ENCODE measurements at regions not wholly inside any gene's neighbourhood (a gene's known extent, or its start where the extent isn't known, plus 50 kb on each side); places are given as distances from the start of the nearest gene placed in this dataset.
"Not testable (repeated sequence)": the region's sequence is repeated elsewhere in the genome, so short reads cannot be mapped to it uniquely, and the experiment has no call there.

- DNase-seq = not testable (repeated sequence)
Measured at GRCh38 chr17:20387549-20387948, 79.8 kb downstream of the LGALS9B start.

DNA sequence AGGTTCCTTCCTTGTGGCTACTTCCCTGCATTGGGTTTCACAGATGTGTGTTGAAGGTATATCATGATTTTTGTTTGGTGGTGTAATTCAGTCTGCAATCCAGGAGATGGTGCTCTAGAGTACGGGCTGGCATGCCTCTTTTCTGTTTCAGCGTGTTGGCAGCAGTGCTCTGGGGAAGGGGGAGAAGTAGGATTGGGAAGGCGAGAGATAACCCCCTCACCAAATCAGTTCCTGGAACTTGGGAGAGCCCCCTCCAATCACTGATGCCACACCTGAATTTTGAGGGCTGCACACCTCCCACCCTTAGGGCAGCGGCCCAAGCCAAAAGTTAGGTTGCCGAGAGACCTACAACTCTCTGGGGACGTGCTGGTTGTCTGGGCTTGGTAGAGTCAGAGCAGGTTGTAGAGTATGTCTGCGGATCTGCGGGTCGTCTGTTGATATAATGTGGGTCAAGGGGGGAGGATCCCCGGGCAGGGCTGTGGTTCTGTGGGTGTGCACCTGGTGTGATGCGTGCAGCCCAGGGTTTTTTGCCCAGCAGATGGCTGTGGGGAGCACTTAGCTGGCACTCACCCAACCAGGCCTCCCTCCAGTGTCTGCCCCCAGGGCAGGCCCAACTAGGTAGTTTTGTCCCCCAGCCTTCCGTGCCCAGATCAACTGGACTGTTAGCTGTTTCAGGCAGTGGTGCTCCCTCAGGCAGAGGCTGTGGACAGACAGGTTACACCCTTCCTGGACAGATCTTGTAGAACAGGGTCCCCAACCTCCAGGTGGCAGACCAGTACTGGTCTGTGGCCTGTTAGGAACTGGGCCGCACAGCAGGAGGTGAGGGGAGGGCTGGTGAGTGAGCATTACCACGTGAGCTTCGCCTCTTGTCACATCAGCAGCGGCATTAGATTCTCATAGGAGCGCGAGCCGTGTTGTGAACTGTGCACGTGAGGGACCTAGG lies 85.7 kb downstream of the LGALS9B start:
- peak; percentile 41 for DNase-seq

GRCh38 chr17:20380625-20381024 lies 86.7 kb downstream of the LGALS9B start:
- not testable (repeated sequence) for DNase-seq

DNA sequence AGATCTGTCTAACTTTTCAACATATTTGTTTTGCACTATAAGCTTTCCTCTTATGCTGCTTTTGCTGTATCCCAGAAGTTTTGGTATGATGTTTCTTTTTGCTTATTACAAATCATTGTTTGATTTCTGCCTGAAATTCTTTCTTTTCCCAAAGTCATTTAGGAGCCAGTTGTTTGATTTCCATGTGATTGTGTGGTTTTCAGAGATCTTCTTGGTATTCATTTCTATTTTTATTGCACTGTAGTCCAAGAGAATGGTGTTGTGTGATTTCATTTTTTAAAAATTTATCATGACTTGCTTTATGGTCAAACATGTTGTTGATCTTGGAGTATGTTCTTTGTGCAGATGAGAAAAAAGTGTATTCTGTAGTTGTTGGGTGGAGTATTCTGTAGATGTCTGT lies 88.1 kb downstream of the LGALS9B start:
- not testable (repeated sequence) for DNase-seq

GRCh38 chr17:20376642-20377041 lies 90.7 kb downstream of the LGALS9B start:
- not testable (repeated sequence) for DNase-seq

DNA sequence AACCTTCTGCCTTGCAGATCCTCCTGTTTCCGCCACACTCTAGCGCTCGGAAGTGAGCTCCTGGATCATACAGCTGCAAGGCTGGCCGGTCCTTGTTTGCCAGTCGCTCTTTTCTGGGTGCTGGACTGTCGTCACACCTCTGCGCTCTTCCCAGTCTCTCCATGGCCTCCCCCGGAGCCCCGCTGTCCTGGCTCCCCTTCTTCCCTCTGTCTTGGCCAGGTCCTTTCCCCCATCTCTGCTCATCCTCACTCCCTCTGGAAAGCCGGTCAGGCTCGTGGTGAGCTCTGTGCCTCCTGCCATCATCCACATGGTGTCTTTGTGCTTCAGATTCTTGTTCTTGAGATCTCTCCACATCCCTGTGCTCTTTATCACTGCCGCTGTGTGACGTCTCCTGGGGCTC lies 91.6 kb downstream of the LGALS9B start:
- DNase-seq = not testable (repeated sequence)

Measured in NCI-H1694 (cell line).